SK-N-SH treated with all-trans-retinoic acid at 6 μM for 48 hours (cell line): ENCODE measurements at regions not wholly inside any gene's neighbourhood (a gene's known extent, or its start where the extent isn't known, plus 50 kb on each side); places are given as distances from the start of the nearest gene placed in this dataset.

Experiments
- ARNTL ChIP-seq: fragments of 450-650 bp; formaldehyde crosslinking; IDR thresholded peaks from 2 replicates; pipeline ENCODE4 v1.5.0; 2020; ENCODE audit warnings: low read depth, mild to moderate bottlenecking, moderate library complexity, borderline replicate concordance
- CREB5 ChIP-seq: fragments of 250-450 bp; sonication (Bioruptor Pico); IDR thresholded peaks from 2 replicates; pipeline ENCODE4 v1.5.1; 2020; ENCODE audit warnings: low read depth, mild to moderate bottlenecking, moderate library complexity
- CSRNP3 ChIP-seq: fragments of 250-450 bp; sonication (Bioruptor Pico); IDR thresholded peaks from 2 replicates; pipeline ENCODE4 v1.5.1; 2021; ENCODE audit warnings: mild to moderate bottlenecking, moderate library complexity
- ESRRG ChIP-seq: fragments of 250-450 bp; sonication (Bioruptor Pico); IDR thresholded peaks from 2 replicates; pipeline ENCODE4 v1.6.1; 2021; ENCODE audit warnings: mild to moderate bottlenecking
- GLIS3 ChIP-seq: fragments of 250-450 bp; sonication (Bioruptor Pico); IDR thresholded peaks from 2 replicates; pipeline ENCODE4 v1.5.0; 2020; ENCODE audit warnings: mild to moderate bottlenecking, moderate library complexity
- RARB ChIP-seq: fragments of 250-450 bp; sonication (Bioruptor Pico); IDR thresholded peaks from 2 replicates; pipeline ENCODE4 v1.8.0; 2021; ENCODE audit warnings: mild to moderate bottlenecking, moderate library complexity
- SNAI2 ChIP-seq: fragments of 250-450 bp; sonication (Bioruptor Pico); IDR thresholded peaks from 2 replicates; pipeline ENCODE4 v1.5.0; 2020; ENCODE audit warnings: mild to moderate bottlenecking, moderate library complexity
- ZC3H10 ChIP-seq: fragments of 250-450 bp; sonication (Bioruptor Pico); IDR thresholded peaks from 2 replicates; pipeline ENCODE4 v1.5.1; 2021; ENCODE audit warnings: mild to moderate bottlenecking, moderate library complexity
- ZFP30 ChIP-seq: fragments of 450-650 bp; formaldehyde crosslinking; IDR thresholded peaks from 2 replicates; pipeline ENCODE4 v1.5.0; 2022; ENCODE audit warnings: mild to moderate bottlenecking, moderate library complexity
- ZNF8 ChIP-seq: fragments of 450-650 bp; formaldehyde crosslinking; IDR thresholded peaks from 2 replicates; pipeline ENCODE4 v1.5.0; 2020; ENCODE audit warnings: mild to moderate bottlenecking, moderate library complexity
- TF ChIP-seq, protein P1 (sequence below): fragments of 250-450 bp; sonication (Bioruptor Pico); IDR thresholded peaks from 2 replicates; pipeline ENCODE4 v1.8.0; 2020; ENCODE audit warnings: mild to moderate bottlenecking, moderate library complexity, borderline replicate concordance

DNA sequence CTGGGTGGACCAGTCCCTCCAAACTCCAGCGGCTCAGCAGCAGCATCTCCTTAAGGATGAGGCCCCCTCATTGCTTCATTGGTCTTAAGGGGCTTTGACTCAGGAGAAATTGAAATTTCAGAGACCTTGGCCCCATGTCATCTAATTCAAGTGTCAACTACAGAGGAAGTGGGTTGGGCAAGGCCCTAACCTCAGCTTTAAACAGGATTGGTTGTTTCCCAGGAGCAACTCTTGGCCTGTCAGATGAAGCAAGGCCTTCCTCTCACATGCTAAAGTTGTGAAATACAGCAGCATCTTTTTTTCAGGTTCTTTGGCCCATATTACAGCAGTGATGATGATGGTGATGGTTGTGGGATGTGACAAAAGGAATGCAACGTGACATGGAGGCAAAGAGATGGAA is 348.3 kb downstream of the ICE1 start:
- TF ChIP-seq ESRRG (no peak), SNAI2 (CRISPR knock-in tag) (no peak), ZC3H10 (CRISPR knock-in tag) (no peak), GLIS3 (CRISPR knock-in tag) (no peak), CSRNP3 (no peak), RARB (CRISPR knock-in tag) (no peak), ZFP30 (no peak), ARNTL (CRISPR knock-in tag) (no peak), CREB5 (CRISPR knock-in tag) (no peak), ZNF8 (CRISPR knock-in tag) (no peak)
- TF ChIP-seq, protein P1, sequence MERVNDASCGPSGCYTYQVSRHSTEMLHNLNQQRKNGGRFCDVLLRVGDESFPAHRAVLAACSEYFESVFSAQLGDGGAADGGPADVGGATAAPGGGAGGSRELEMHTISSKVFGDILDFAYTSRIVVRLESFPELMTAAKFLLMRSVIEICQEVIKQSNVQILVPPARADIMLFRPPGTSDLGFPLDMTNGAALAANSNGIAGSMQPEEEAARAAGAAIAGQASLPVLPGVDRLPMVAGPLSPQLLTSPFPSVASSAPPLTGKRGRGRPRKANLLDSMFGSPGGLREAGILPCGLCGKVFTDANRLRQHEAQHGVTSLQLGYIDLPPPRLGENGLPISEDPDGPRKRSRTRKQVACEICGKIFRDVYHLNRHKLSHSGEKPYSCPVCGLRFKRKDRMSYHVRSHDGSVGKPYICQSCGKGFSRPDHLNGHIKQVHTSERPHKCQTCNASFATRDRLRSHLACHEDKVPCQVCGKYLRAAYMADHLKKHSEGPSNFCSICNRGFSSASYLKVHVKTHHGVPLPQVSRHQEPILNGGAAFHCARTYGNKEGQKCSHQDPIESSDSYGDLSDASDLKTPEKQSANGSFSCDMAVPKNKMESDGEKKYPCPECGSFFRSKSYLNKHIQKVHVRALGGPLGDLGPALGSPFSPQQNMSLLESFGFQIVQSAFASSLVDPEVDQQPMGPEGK: no peak
